HG03064 (cell line): ENCODE measurements at regions not wholly inside any gene's neighbourhood (a gene's known extent, or its start where the extent isn't known, plus 50 kb on each side); places are given as distances from the start of the nearest gene placed in this dataset.

ENCODE experiments used
- ATAC-seq: cut with Tn5 transposase; IDR thresholded peaks from one replicate; pipeline ENCODE4 v1.9.1; 2021; ENCODE audit warnings: low read depth; ENCODE audit not compliant: unreplicated experiment

GRCh38 chr2:103921161-103921560 lies 932.8 kb upstream of the POU3F3 start:
- ATAC-seq = no peak

- no peak for ATAC-seq
Measured at GRCh38 chr2:103942199-103942598, 911.7 kb upstream of the POU3F3 start.

- ATAC-seq = no peak
Measured at GRCh38 chr2:103945083-103945482, 908.8 kb upstream of the POU3F3 start.

GRCh38 chr2:103959174-103960128 lies 894.5 kb upstream of the POU3F3 start:
- no peak for ATAC-seq

- ATAC-seq = no peak
Measured at GRCh38 chr2:103960129-103960513, 893.8 kb upstream of the POU3F3 start.

GRCh38 chr2:103960951-103961350 lies 893.0 kb upstream of the POU3F3 start:
- ATAC-seq = no peak

- no peak for ATAC-seq
Measured at GRCh38 chr2:103961862-103962261, 892.1 kb upstream of the POU3F3 start.

GRCh38 chr2:103962670-103963069 lies 891.2 kb upstream of the POU3F3 start:
- no peak for ATAC-seq

GRCh38 chr2:103963146-103963725 lies 890.7 kb upstream of the POU3F3 start:
- no peak for ATAC-seq

- no peak for ATAC-seq
Measured at GRCh38 chr2:103977241-103977640, 876.7 kb upstream of the POU3F3 start.

GRCh38 chr2:103977668-103978067 lies 876.2 kb upstream of the POU3F3 start:
- no peak for ATAC-seq

GRCh38 chr2:103980401-103980800 lies 873.5 kb upstream of the POU3F3 start:
- ATAC-seq = no peak

- ATAC-seq = no peak
Measured at GRCh38 chr2:103982691-103983090, 871.2 kb upstream of the POU3F3 start.

GRCh38 chr2:103986001-103986400 lies 867.9 kb upstream of the POU3F3 start:
- ATAC-seq = no peak

GRCh38 chr2:103991591-103991990 lies 862.3 kb upstream of the POU3F3 start:
- no peak for ATAC-seq

- ATAC-seq = no peak
Measured at GRCh38 chr2:104004821-104005220, 849.1 kb upstream of the POU3F3 start.

- ATAC-seq = no peak
Measured at GRCh38 chr2:104016801-104017200, 837.1 kb upstream of the POU3F3 start.

GRCh38 chr2:104023306-104023705 lies 830.6 kb upstream of the POU3F3 start:
- no peak for ATAC-seq

GRCh38 chr2:104023765-104024164 lies 830.1 kb upstream of the POU3F3 start:
- no peak for ATAC-seq

GRCh38 chr2:104025295-104025694 lies 828.6 kb upstream of the POU3F3 start:
- ATAC-seq = no peak

- no peak for ATAC-seq
Measured at GRCh38 chr2:104026725-104027124, 827.2 kb upstream of the POU3F3 start.

GRCh38 chr2:104027321-104027720 lies 826.6 kb upstream of the POU3F3 start:
- ATAC-seq = no peak
